Activated CD8-positive, alpha-beta memory T cell treated with anti-CD3 and anti-CD28 coated beads for 1 hour (primary cell): ENCODE measurements at regions not wholly inside any gene's neighbourhood (a gene's known extent, or its start where the extent isn't known, plus 50 kb on each side); places are given as distances from the start of the nearest gene placed in this dataset.

ENCODE experiments used
- DNase-seq, 2 donors: peaks; one replicate each; pipeline ENCODE4 v3.0.0-alpha.2; 2020; ENCODE audit warnings: low read depth in 1 of 2; ENCODE audit errors: extremely low read depth in 1 of 2

DNA sequence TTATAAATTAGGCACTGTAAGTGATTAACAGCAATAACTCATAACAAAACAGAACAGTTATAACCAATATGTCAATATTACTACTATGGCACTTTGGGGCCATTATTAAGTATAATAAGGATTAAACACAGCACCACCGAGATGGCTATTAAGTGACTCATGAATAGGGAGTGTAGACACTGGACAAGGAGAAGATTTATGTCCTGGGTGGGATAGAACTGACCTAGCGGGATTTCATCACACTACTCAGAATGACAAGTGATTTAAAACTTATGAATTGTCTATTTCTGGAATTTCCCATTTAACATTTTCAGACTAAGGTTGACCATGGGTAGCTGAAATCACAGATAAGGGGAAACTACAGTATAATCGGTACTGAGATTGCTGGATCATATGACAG, 79.0 kb upstream of the SLC7A1 start:
- no peak for DNase-seq

- no peak for DNase-seq
These were observed 69.1 kb upstream of the SLC7A1 start for GRCh38 chr13:29664591-29664990.

- no peak for DNase-seq
These were observed 59.5 kb upstream of the SLC7A1 start for GRCh38 chr13:29654843-29655547.

DNA sequence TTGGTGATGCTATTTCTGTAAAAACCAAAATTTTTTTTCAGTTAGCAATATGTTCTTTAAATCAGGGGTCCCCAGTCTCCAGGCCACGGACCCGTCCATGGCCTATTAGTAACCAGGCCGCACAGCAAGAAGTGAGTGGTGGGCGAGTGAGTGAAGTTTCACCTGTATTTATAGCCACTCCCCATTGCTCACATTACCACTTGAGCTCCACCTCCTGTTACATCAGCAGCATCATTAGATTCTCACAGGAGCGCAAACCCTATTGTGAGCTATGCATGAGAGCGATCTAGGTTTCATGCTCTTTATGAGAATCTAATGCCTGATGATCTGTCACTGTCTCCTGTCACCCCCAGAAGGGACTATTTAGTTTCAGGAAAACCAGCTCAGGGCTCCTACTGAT, 58.9 kb upstream of the SLC7A1 start:
- no peak for DNase-seq

- DNase-seq, result no peak
These were observed 53.3 kb upstream of the SLC7A1 start for GRCh38 chr13:29648760-29649159.
